Upper lobe of left lung (tissue), 4 donors: ENCODE measurements at regions not wholly inside any gene's neighbourhood (a gene's known extent, or its start where the extent isn't known, plus 50 kb on each side); places are given as distances from the start of the nearest gene placed in this dataset.

ENCODE experiments used
- CTCF ChIP-seq, 6 experiments: fragments of 450-650 bp in 4 of 6; fragments of 200-600 bp in 2 of 6; sonication (generic) in 2 of 6; IDR thresholded peaks; one replicate each; pipeline ENCODE4 v1.5.1; 2016 to 2019; ENCODE audit warnings: antibody characterized with exemption in 6 of 6
- POLR2A ChIP-seq, 4 donors: fragments of 450-650 bp; IDR thresholded peaks; one replicate each; pipeline ENCODE4 v1.5.1; 2016 to 2017; ENCODE audit warnings: antibody characterized with exemption in 4 of 4, mild to moderate bottlenecking in 2 of 4

- TF ChIP-seq CTCF (IDR thresholded peaks at IDR 0.05) (no peak), POLR2A (IDR thresholded peaks at IDR 0.05) (no peak)
Measured at GRCh38 chr14:35223927-35224326, 68.3 kb upstream of the PSMA6 start.
